ENCODE measurements at regions not wholly inside any gene's neighbourhood (a gene's known extent, or its start where the extent isn't known, plus 50 kb on each side); places are given as distances from the start of the nearest gene placed in this dataset.
"Not testable (repeated sequence)": the region's sequence is repeated elsewhere in the genome, so short reads cannot be mapped to it uniquely, and the experiment has no call there.

GRCh38 chr2:117232305-117232704, 582.2 kb upstream of the DDX18 start:
- DNase-seq, result no peak

- DNase-seq, result no peak
Observed at GRCh38 chr2:117257362-117257761, 557.1 kb upstream of the DDX18 start.

GRCh38 chr2:117269574-117269973, 544.9 kb upstream of the DDX18 start:
- DNase-seq, result no peak

GRCh38 chr2:117271631-117272030, 542.9 kb upstream of the DDX18 start:
- DNase-seq, result no peak

GRCh38 chr2:117273009-117273671, 541.4 kb upstream of the DDX18 start:
- no peak for DNase-seq

- DNase-seq, result no peak
Observed at GRCh38 chr2:117293012-117293411, 521.5 kb upstream of the DDX18 start.

- no peak for DNase-seq
Observed at GRCh38 chr2:117299451-117299850, 515.0 kb upstream of the DDX18 start.

GRCh38 chr2:117308861-117309770, 505.4 kb upstream of the DDX18 start:
- DNase-seq, result no peak

GRCh38 chr2:117321816-117322215, 492.7 kb upstream of the DDX18 start:
- DNase-seq, result no peak

GRCh38 chr2:117323331-117323730, 491.2 kb upstream of the DDX18 start:
- DNase-seq, result no peak

- DNase-seq, result no peak
Observed at GRCh38 chr2:117330641-117331040, 483.9 kb upstream of the DDX18 start.

GRCh38 chr2:117335967-117336366, 478.5 kb upstream of the DDX18 start:
- DNase-seq, result no peak

- DNase-seq, result no peak
Observed at GRCh38 chr2:117336496-117336895, 478.0 kb upstream of the DDX18 start.

GRCh38 chr2:117337981-117338380, 476.5 kb upstream of the DDX18 start:
- not testable (repeated sequence) for DNase-seq

GRCh38 chr2:117339980-117340379, 474.5 kb upstream of the DDX18 start:
- no peak for DNase-seq

GRCh38 chr2:117341690-117342089, 472.8 kb upstream of the DDX18 start:
- DNase-seq, result no peak

GRCh38 chr2:117342415-117342814, 472.1 kb upstream of the DDX18 start:
- no peak for DNase-seq

GRCh38 chr2:117349687-117350086, 464.8 kb upstream of the DDX18 start:
- no peak for DNase-seq

GRCh38 chr2:117351396-117351795, 463.1 kb upstream of the DDX18 start:
- no peak for DNase-seq

GRCh38 chr2:117359266-117359914, 455.1 kb upstream of the DDX18 start:
- no peak for DNase-seq

- DNase-seq, result no peak
Observed at GRCh38 chr2:117360586-117360985, 453.9 kb upstream of the DDX18 start.

GRCh38 chr2:117378653-117379052, 435.8 kb upstream of the DDX18 start:
- DNase-seq, result no peak

GRCh38 chr2:117379928-117380327, 434.6 kb upstream of the DDX18 start:
- no peak for DNase-seq

- DNase-seq, result not testable (repeated sequence)
Observed at GRCh38 chr2:117383997-117384396, 430.5 kb upstream of the DDX18 start.

All from right hindlimb (tissue), 1 donor.